PC-9 (cell line): ENCODE measurements at regions not wholly inside any gene's neighbourhood (a gene's known extent, or its start where the extent isn't known, plus 50 kb on each side); places are given as distances from the start of the nearest gene placed in this dataset.

Source experiments
- BruUV-seq: library from RNA; stranded (reverse); fragments of 400-500 nt; replicated peaks from 2 replicates; lab custom pipeline; 2021; lab: Mats Ljungman, UMichigan
- CTCF ChIA-PET: fragments of 300-600 bp; sonication (Branson Sonifier 250); formaldehyde crosslinking; loops from one replicate; lab custom pipeline; 2022; ENCODE audit warnings: antibody characterized with exemption; lab: Charles Lee
- POLR2A ChIA-PET: fragments of 300-600 bp; sonication (Branson Sonifier 250); formaldehyde crosslinking; loops from one replicate; lab custom pipeline; 2022; ENCODE audit warnings: antibody characterized with exemption; ENCODE audit not compliant: unreplicated experiment; lab: Charles Lee
- DNase-seq, 2 experiments: peaks; one replicate each; pipeline versions ENCODE4 v3.0.0 to v3.0.0-alpha.2; 2015 to 2022; ENCODE audit warnings: mixed read lengths in 1 of 2
- H2AFZ ChIP-seq: fragments of 200-600 bp; sonication (generic); 2 replicates; pipeline ENCODE4 v1.8.1; 2017; ENCODE audit warnings: antibody characterized with exemption
- H3F3A ChIP-seq: fragments of 200-600 bp; sonication (generic); 2 replicates; pipeline ENCODE4 v1.8.1; 2017; ENCODE audit warnings: antibody characterized with exemption, mild to moderate bottlenecking, low read depth; ENCODE audit not compliant: insufficient read depth
- H3K27ac ChIP-seq: fragments of 200-600 bp; sonication (generic); 2 replicates; pipeline ENCODE4 v1.6.1; 2016; ENCODE audit warnings: mixed run types
- H3K27me3 ChIP-seq: fragments of 200-600 bp; sonication (generic); 2 replicates; pipeline ENCODE4 v1.6.1; 2016; ENCODE audit warnings: low read depth, mixed run types; ENCODE audit not compliant: insufficient read depth
- H3K36me3 ChIP-seq: fragments of 200-600 bp; sonication (generic); 2 replicates; pipeline ENCODE4 v1.6.1; 2016; ENCODE audit warnings: low read depth, mixed run types
- H3K4me1 ChIP-seq: fragments of 200-600 bp; sonication (generic); replicated peaks from 2 replicates; pipeline ENCODE4 v1.6.1; 2016; ENCODE audit warnings: mixed run types; ENCODE audit not compliant: insufficient read depth
- H3K4me2 ChIP-seq: fragments of 200-600 bp; sonication (generic); 2 replicates; pipeline ENCODE4 v1.6.1; 2017; ENCODE audit warnings: mixed run types
- H3K4me3 ChIP-seq: fragments of 200-600 bp; sonication (generic); 2 replicates; pipeline ENCODE4 v1.6.1; 2016; ENCODE audit warnings: mixed run types
- H3K79me2 ChIP-seq: fragments of 200-600 bp; sonication (generic); 2 replicates; pipeline ENCODE4 v1.6.1; 2017; ENCODE audit warnings: low read depth, mixed run types
- H3K9me2 ChIP-seq: fragments of 200-600 bp; sonication (generic); 2 replicates; pipeline ENCODE4 v1.8.1; 2017; ENCODE audit warnings: mild to moderate bottlenecking; ENCODE audit not compliant: insufficient read depth
- H3K9me3 ChIP-seq: fragments of 200-600 bp; sonication (generic); 2 replicates; pipeline ENCODE4 v1.8.1; 2016; ENCODE audit warnings: low read depth; ENCODE audit not compliant: insufficient read depth
- H4K20me1 ChIP-seq: fragments of 200-600 bp; sonication (generic); 2 replicates; pipeline ENCODE4 v1.8.1; 2017; ENCODE audit not compliant: insufficient read depth
- EZH2 ChIP-seq: fragments of 200-600 bp; sonication (generic); IDR thresholded peaks from 2 replicates; pipeline ENCODE4 v1.8.0; 2017; ENCODE audit warnings: antibody characterized with exemption, low read depth
- intact Hi-C: fragments of 100-400 bp; cut with micrococcal nuclease; formaldehyde crosslinking; loops from one replicate; pipeline ENCODE4 v1.10.0; 2022; ENCODE audit not compliant: unreplicated experiment
- TF ChIP-seq, protein P1 (sequence below): fragments of 200-600 bp; sonication (generic); conservative IDR thresholded peaks from 2 replicates; pipeline ENCODE4 v1.6.1; 2017; ENCODE audit warnings: mixed run types, antibody characterized with exemption, mild to moderate bottlenecking, moderate library complexity

- no peaks in the 10 kb centered on the region for H3K36me3 ChIP-seq
- intact Hi-C loops, result no loop called here
- TF ChIP-seq, protein P1, sequence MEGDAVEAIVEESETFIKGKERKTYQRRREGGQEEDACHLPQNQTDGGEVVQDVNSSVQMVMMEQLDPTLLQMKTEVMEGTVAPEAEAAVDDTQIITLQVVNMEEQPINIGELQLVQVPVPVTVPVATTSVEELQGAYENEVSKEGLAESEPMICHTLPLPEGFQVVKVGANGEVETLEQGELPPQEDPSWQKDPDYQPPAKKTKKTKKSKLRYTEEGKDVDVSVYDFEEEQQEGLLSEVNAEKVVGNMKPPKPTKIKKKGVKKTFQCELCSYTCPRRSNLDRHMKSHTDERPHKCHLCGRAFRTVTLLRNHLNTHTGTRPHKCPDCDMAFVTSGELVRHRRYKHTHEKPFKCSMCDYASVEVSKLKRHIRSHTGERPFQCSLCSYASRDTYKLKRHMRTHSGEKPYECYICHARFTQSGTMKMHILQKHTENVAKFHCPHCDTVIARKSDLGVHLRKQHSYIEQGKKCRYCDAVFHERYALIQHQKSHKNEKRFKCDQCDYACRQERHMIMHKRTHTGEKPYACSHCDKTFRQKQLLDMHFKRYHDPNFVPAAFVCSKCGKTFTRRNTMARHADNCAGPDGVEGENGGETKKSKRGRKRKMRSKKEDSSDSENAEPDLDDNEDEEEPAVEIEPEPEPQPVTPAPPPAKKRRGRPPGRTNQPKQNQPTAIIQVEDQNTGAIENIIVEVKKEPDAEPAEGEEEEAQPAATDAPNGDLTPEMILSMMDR, result no peak
- TF ChIP-seq EZH2, result no peak
- H4K20me1 ChIP-seq, result no peaks in the 10 kb centered on the region
- no peaks in the 10 kb centered on the region for H3K4me1 ChIP-seq
- no peaks in the 10 kb centered on the region for H3K79me2 ChIP-seq
- H3K27ac ChIP-seq, result no peak overlapping the region
- no peaks in the 10 kb centered on the region; the same call in 1 of the 2 replicates for H3K9me3 ChIP-seq
- H3K4me2 ChIP-seq, result no peak overlapping the region
- ChIA-PET POLR2A (no interaction called here), CTCF (no interaction called here)
- no peak overlapping the region for H2AFZ ChIP-seq
- no peaks in the 10 kb centered on the region for H3K9me2 ChIP-seq
- no peak for DNase-seq
- peaks cover 28% of the 10 kb centered on the region for H3K27me3 ChIP-seq
- H3F3A ChIP-seq, result no peaks in the 10 kb centered on the region
- H3K4me3 ChIP-seq, result no peak overlapping the region
- no TSS peak for BruUV-seq
Observed at GRCh38 chr1:223445402-223445801, 52.2 kb downstream of the CCDC185 start.

- Histone ChIP-seq H2AFZ (no peak overlapping the region), H3K27ac (no peak overlapping the region), H3K4me1 (no peaks in the 10 kb centered on the region), H4K20me1 (no peaks in the 10 kb centered on the region), H3K4me3 (no peak overlapping the region), H3K9me2 (no peaks in the 10 kb centered on the region), H3K36me3 (no peaks in the 10 kb centered on the region), H3K27me3 (no peaks in the 10 kb centered on the region), H3F3A (no peaks in the 10 kb centered on the region), H3K4me2 (no peak overlapping the region), H3K9me3 (no peaks in the 10 kb centered on the region), H3K79me2 (no peaks in the 10 kb centered on the region)
- CTCF ChIA-PET, result no interaction called here
- POLR2A ChIA-PET, result interaction anchor here (0.7 kb wide), 1 partner anchor 17 kb away, joined by 4 read pairs; no protein-coding TSS in a partner anchor
- TF ChIP-seq EZH2, result no peak
- TF ChIP-seq, protein P1, result no peak
- no TSS peak for BruUV-seq
- intact Hi-C loops, result no loop called here
- DNase-seq, result no peak
Observed at GRCh38 chr1:223453902-223454301, 60.7 kb downstream of the CCDC185 start.

DNA sequence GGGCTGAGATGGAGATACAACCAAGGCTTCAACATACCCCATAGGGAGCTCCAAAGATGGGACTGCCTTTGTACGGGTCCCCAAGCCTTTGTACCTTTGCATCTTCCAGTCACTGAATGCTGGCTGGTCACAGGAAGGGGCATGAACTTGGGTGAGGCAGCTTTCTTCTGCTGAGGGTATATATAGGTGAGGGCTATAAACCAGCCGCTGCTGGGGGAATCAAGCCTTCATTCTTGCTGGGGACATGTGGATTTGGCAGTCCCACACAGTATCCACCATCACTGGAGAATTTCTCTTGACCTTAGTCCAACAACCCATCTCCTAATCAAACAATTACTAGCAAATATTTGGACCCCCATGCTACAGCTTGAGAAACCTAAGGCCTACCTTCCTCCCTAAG, 61.7 kb downstream of the CCDC185 start:
- H3K36me3 ChIP-seq, result no peaks in the 10 kb centered on the region
- intact Hi-C loops, result no loop called here
- no peak overlapping the region for H2AFZ ChIP-seq
- ChIA-PET CTCF (interaction anchor here (0.6 kb wide), 1 partner anchor 97 kb away, joined by 3 read pairs; no protein-coding TSS in a partner anchor), POLR2A (no interaction called here)
- TF ChIP-seq, protein P1, result no peak
- no peak for TF ChIP-seq EZH2
- H3K9me2 ChIP-seq, result no peaks in the 10 kb centered on the region
- H3F3A ChIP-seq, result no peaks in the 10 kb centered on the region
- H3K27me3 ChIP-seq, result no peaks in the 10 kb centered on the region
- no peaks in the 10 kb centered on the region for H4K20me1 ChIP-seq
- BruUV-seq, result no TSS peak
- H3K4me2 ChIP-seq, result no peak overlapping the region
- H3K4me3 ChIP-seq, result no peak overlapping the region
- no peak for DNase-seq
- no peak overlapping the region for H3K27ac ChIP-seq
- H3K79me2 ChIP-seq, result no peaks in the 10 kb centered on the region
- H3K9me3 ChIP-seq, result no peaks in the 10 kb centered on the region
- H3K4me1 ChIP-seq, result no peaks in the 10 kb centered on the region
